ENCODE measurements at regions not wholly inside any gene's neighbourhood (a gene's known extent, or its start where the extent isn't known, plus 50 kb on each side); places are given as distances from the start of the nearest gene placed in this dataset.

GRCh38 chr6:65819152-65819551 lies 112.1 kb upstream of the EYS start:
- Histone ChIP-seq H3K36me3 (ENCODE audit: control insufficient read depth in 3 of 3, insufficient read depth in 3 of 3, low read length in 3 of 3) (no peaks in the 10 kb centered on the region), H3K9me3 (ENCODE audit: control insufficient read depth in 3 of 3, low read length in 3 of 3) (no peaks in the 10 kb centered on the region), H3K4me3 (ENCODE audit: low read length in 3 of 3) (no peak overlapping the region), H3K27ac (ENCODE audit: low read depth, low read length) (no peak overlapping the region), H3K27me3 (ENCODE audit: control insufficient read depth in 3 of 3, insufficient read depth in 3 of 3, low read length in 3 of 3) (no peaks in the 10 kb centered on the region), H3K9ac (ENCODE audit: low read depth in 1 of 3, low read length in 3 of 3) (no peak overlapping the region), H3K4me1 (ENCODE audit: control insufficient read depth in 3 of 3, insufficient read depth in 3 of 3, low read length in 3 of 3) (no peaks in the 10 kb centered on the region)

- H3K9me3 ChIP-seq (ENCODE audit: control insufficient read depth in 3 of 3, low read length in 3 of 3): no peaks in the 10 kb centered on the region
- H3K36me3 ChIP-seq (ENCODE audit: control insufficient read depth in 3 of 3, insufficient read depth in 3 of 3, low read length in 3 of 3): no peaks in the 10 kb centered on the region
- no peak overlapping the region for H3K4me3 ChIP-seq (ENCODE audit: low read length in 3 of 3)
- no peak overlapping the region for H3K9ac ChIP-seq (ENCODE audit: low read depth in 1 of 3, low read length in 3 of 3)
- H3K27me3 ChIP-seq (ENCODE audit: control insufficient read depth in 3 of 3, insufficient read depth in 3 of 3, low read length in 3 of 3): no peaks in the 10 kb centered on the region
- H3K27ac ChIP-seq (ENCODE audit: low read depth, low read length): no peak overlapping the region
- H3K4me1 ChIP-seq (ENCODE audit: control insufficient read depth in 3 of 3, insufficient read depth in 3 of 3, low read length in 3 of 3): no peaks in the 10 kb centered on the region
These were observed 111.5 kb upstream of the EYS start for GRCh38 chr6:65818576-65818975.

DNA sequence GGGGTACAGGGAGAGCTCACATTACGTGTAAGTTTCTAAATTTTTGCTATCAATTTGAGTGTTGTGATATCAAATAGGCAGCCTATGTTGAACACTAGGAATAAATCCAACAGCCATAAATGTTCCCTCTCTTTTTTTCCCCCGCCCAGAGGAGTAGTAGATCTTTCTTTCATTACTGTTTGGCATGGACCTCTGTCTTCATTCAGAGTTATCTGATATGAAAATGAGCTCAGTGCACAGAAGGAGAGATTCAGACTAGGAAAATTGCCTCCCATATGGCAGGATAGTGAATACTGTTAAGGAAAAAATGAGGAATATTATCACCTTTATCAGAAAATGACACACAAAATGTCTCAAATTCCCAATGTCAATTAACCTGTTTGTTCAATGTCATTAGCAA lies 110.0 kb upstream of the EYS start:
- Histone ChIP-seq H3K4me1 (ENCODE audit: control insufficient read depth in 3 of 3, insufficient read depth in 3 of 3, low read length in 3 of 3) (no peaks in the 10 kb centered on the region), H3K4me3 (ENCODE audit: low read length in 3 of 3) (no peak overlapping the region), H3K27me3 (ENCODE audit: control insufficient read depth in 3 of 3, insufficient read depth in 3 of 3, low read length in 3 of 3) (no peaks in the 10 kb centered on the region), H3K36me3 (ENCODE audit: control insufficient read depth in 3 of 3, insufficient read depth in 3 of 3, low read length in 3 of 3) (no peaks in the 10 kb centered on the region), H3K27ac (ENCODE audit: low read depth, low read length) (no peak overlapping the region), H3K9ac (ENCODE audit: low read depth in 1 of 3, low read length in 3 of 3) (no peak overlapping the region), H3K9me3 (ENCODE audit: control insufficient read depth in 3 of 3, low read length in 3 of 3) (no peaks in the 10 kb centered on the region)

- no peak overlapping the region for H3K4me3 ChIP-seq (ENCODE audit: low read length in 3 of 3)
- no peak overlapping the region for H3K9ac ChIP-seq (ENCODE audit: low read depth in 1 of 3, low read length in 3 of 3)
- H3K36me3 ChIP-seq (ENCODE audit: control insufficient read depth in 3 of 3, insufficient read depth in 3 of 3, low read length in 3 of 3): no peaks in the 10 kb centered on the region
- H3K27ac ChIP-seq (ENCODE audit: low read depth, low read length): no peak overlapping the region
- no peaks in the 10 kb centered on the region for H3K4me1 ChIP-seq (ENCODE audit: control insufficient read depth in 3 of 3, insufficient read depth in 3 of 3, low read length in 3 of 3)
- no peaks in the 10 kb centered on the region for H3K9me3 ChIP-seq (ENCODE audit: control insufficient read depth in 3 of 3, low read length in 3 of 3)
- no peaks in the 10 kb centered on the region for H3K27me3 ChIP-seq (ENCODE audit: control insufficient read depth in 3 of 3, insufficient read depth in 3 of 3, low read length in 3 of 3)
These were observed 107.0 kb upstream of the EYS start for GRCh38 chr6:65814071-65814470.

DNA sequence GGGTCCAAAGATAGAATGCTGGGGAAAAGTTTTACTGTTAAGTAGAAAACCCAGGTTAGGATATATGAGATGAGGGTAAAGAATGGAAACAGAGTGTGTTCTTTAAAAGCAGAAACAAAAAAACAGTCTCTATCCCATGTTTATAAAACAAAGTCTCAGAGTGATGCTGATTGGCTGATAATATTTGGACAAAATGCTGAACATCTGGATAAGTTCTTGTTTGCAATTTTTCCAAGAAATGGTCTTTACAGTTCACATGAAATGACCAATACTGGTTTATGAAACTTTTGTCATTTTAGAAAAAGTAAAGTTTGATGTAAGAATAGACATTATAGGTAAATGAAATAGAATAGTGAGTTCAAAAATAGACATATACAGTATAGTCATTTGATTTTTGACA lies 96.2 kb upstream of the EYS start:
- H3K27me3 ChIP-seq (ENCODE audit: control insufficient read depth in 3 of 3, insufficient read depth in 3 of 3, low read length in 3 of 3): no peaks in the 10 kb centered on the region
- H3K4me1 ChIP-seq (ENCODE audit: control insufficient read depth in 3 of 3, insufficient read depth in 3 of 3, low read length in 3 of 3): no peaks in the 10 kb centered on the region
- peaks cover 0 to 1% (median 0%) of the 10 kb centered on the region in 3 donors for H3K9me3 ChIP-seq (ENCODE audit: control insufficient read depth in 3 of 3, low read length in 3 of 3)
- no peak overlapping the region for H3K4me3 ChIP-seq (ENCODE audit: low read length in 3 of 3)
- no peak overlapping the region for H3K27ac ChIP-seq (ENCODE audit: low read depth, low read length)
- no peak overlapping the region for H3K9ac ChIP-seq (ENCODE audit: low read depth in 1 of 3, low read length in 3 of 3)
- H3K36me3 ChIP-seq (ENCODE audit: control insufficient read depth in 3 of 3, insufficient read depth in 3 of 3, low read length in 3 of 3): no peaks in the 10 kb centered on the region

DNA sequence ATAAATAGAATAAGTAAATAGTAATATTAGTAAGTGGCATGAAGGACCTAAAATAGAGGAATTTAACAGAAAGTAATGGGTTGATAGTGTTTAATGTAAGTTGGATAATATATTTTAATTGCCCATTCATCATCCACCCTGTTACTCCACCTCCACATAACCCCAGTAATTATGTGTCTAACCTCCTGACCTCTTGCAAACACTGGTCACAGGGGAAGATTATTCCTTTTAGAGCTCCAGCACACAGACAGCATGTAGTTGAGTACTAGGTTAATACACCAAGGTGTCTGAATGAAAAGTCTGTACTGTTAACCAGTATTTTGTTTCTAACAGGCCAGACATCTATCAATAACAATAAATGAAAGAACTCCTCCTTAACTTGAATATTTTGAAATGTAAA lies 92.4 kb upstream of the EYS start:
- no peaks in the 10 kb centered on the region for H3K9me3 ChIP-seq (ENCODE audit: control insufficient read depth in 3 of 3, low read length in 3 of 3)
- no peak overlapping the region for H3K9ac ChIP-seq (ENCODE audit: low read depth in 1 of 3, low read length in 3 of 3)
- H3K4me1 ChIP-seq (ENCODE audit: control insufficient read depth in 3 of 3, insufficient read depth in 3 of 3, low read length in 3 of 3): no peaks in the 10 kb centered on the region
- no peak overlapping the region for H3K4me3 ChIP-seq (ENCODE audit: low read length in 3 of 3)
- no peaks in the 10 kb centered on the region for H3K27me3 ChIP-seq (ENCODE audit: control insufficient read depth in 3 of 3, insufficient read depth in 3 of 3, low read length in 3 of 3)
- no peaks in the 10 kb centered on the region for H3K36me3 ChIP-seq (ENCODE audit: control insufficient read depth in 3 of 3, insufficient read depth in 3 of 3, low read length in 3 of 3)
- no peak overlapping the region for H3K27ac ChIP-seq (ENCODE audit: low read depth, low read length)

- Histone ChIP-seq H3K9ac (ENCODE audit: low read depth in 1 of 3, low read length in 3 of 3) (no peak overlapping the region), H3K27me3 (ENCODE audit: control insufficient read depth in 3 of 3, insufficient read depth in 3 of 3, low read length in 3 of 3) (no peaks in the 10 kb centered on the region), H3K4me3 (ENCODE audit: low read length in 3 of 3) (no peak overlapping the region), H3K4me1 (ENCODE audit: control insufficient read depth in 3 of 3, insufficient read depth in 3 of 3, low read length in 3 of 3) (no peaks in the 10 kb centered on the region), H3K27ac (ENCODE audit: low read depth, low read length) (no peak overlapping the region), H3K9me3 (ENCODE audit: control insufficient read depth in 3 of 3, low read length in 3 of 3) (no peaks in the 10 kb centered on the region), H3K36me3 (ENCODE audit: control insufficient read depth in 3 of 3, insufficient read depth in 3 of 3, low read length in 3 of 3) (no peaks in the 10 kb centered on the region)
These were observed 91.4 kb upstream of the EYS start for GRCh38 chr6:65798280-65799014.

GRCh38 chr6:65790666-65791065 lies 83.6 kb upstream of the EYS start:
- H3K36me3 ChIP-seq (ENCODE audit: control insufficient read depth in 3 of 3, insufficient read depth in 3 of 3, low read length in 3 of 3): no peaks in the 10 kb centered on the region
- no peak overlapping the region for H3K9ac ChIP-seq (ENCODE audit: low read depth in 1 of 3, low read length in 3 of 3)
- no peak overlapping the region for H3K27ac ChIP-seq (ENCODE audit: low read depth, low read length)
- no peaks in the 10 kb centered on the region for H3K9me3 ChIP-seq (ENCODE audit: control insufficient read depth in 3 of 3, low read length in 3 of 3)
- no peaks in the 10 kb centered on the region for H3K4me1 ChIP-seq (ENCODE audit: control insufficient read depth in 3 of 3, insufficient read depth in 3 of 3, low read length in 3 of 3)
- no peak overlapping the region for H3K4me3 ChIP-seq (ENCODE audit: low read length in 3 of 3)
- H3K27me3 ChIP-seq (ENCODE audit: control insufficient read depth in 3 of 3, insufficient read depth in 3 of 3, low read length in 3 of 3): no peaks in the 10 kb centered on the region

GRCh38 chr6:65787787-65788186 lies 80.8 kb upstream of the EYS start:
- H3K4me3 ChIP-seq (ENCODE audit: low read length in 3 of 3): no peak overlapping the region
- no peaks in the 10 kb centered on the region for H3K4me1 ChIP-seq (ENCODE audit: control insufficient read depth in 3 of 3, insufficient read depth in 3 of 3, low read length in 3 of 3)
- no peaks in the 10 kb centered on the region for H3K27me3 ChIP-seq (ENCODE audit: control insufficient read depth in 3 of 3, insufficient read depth in 3 of 3, low read length in 3 of 3)
- no peaks in the 10 kb centered on the region for H3K9me3 ChIP-seq (ENCODE audit: control insufficient read depth in 3 of 3, low read length in 3 of 3)
- H3K36me3 ChIP-seq (ENCODE audit: control insufficient read depth in 3 of 3, insufficient read depth in 3 of 3, low read length in 3 of 3): no peaks in the 10 kb centered on the region
- H3K27ac ChIP-seq (ENCODE audit: low read depth, low read length): no peak overlapping the region
- no peak overlapping the region for H3K9ac ChIP-seq (ENCODE audit: low read depth in 1 of 3, low read length in 3 of 3)

- no peak overlapping the region for H3K27ac ChIP-seq (ENCODE audit: low read depth, low read length)
These were observed 79.8 kb upstream of the EYS start for GRCh38 chr6:65786815-65787214.

More at GRCh38 chr6:65786815-65787214, 79.8 kb upstream of the EYS start:
- H3K9ac ChIP-seq (ENCODE audit: low read depth in 1 of 3, low read length in 3 of 3): no peak overlapping the region
- H3K36me3 ChIP-seq (ENCODE audit: control insufficient read depth in 3 of 3, insufficient read depth in 3 of 3, low read length in 3 of 3): no peaks in the 10 kb centered on the region
- H3K4me3 ChIP-seq (ENCODE audit: low read length in 3 of 3): no peak overlapping the region
- no peaks in the 10 kb centered on the region for H3K27me3 ChIP-seq (ENCODE audit: control insufficient read depth in 3 of 3, insufficient read depth in 3 of 3, low read length in 3 of 3)
- H3K9me3 ChIP-seq (ENCODE audit: control insufficient read depth in 3 of 3, low read length in 3 of 3): no peaks in the 10 kb centered on the region
- no peaks in the 10 kb centered on the region for H3K4me1 ChIP-seq (ENCODE audit: control insufficient read depth in 3 of 3, insufficient read depth in 3 of 3, low read length in 3 of 3)
